HUES48 (cell line): ENCODE measurements at regions not wholly inside any gene's neighbourhood (a gene's known extent, or its start where the extent isn't known, plus 50 kb on each side); places are given as distances from the start of the nearest gene placed in this dataset.

Source experiments
- H3K27ac ChIP-seq: one replicate; pipeline ENCODE4 v1.7.0; 2013; ENCODE audit warnings: low read depth, low read length, inconsistent platforms
- H3K27me3 ChIP-seq: 2 replicates; pipeline ENCODE4 v1.6.1; 2013; ENCODE audit warnings: mild to moderate bottlenecking, low read length; ENCODE audit not compliant: control insufficient read depth, insufficient read depth
- H3K36me3 ChIP-seq: 2 replicates; pipeline ENCODE4 v1.6.1; 2013; ENCODE audit warnings: low read length; ENCODE audit not compliant: control insufficient read depth, insufficient read depth
- H3K4me1 ChIP-seq: 2 replicates; pipeline ENCODE4 v1.6.1; 2013; ENCODE audit warnings: mild to moderate bottlenecking, low read length; ENCODE audit not compliant: control insufficient read depth, insufficient read depth
- H3K4me3 ChIP-seq: 2 replicates; pipeline ENCODE4 v1.5.1; 2013; ENCODE audit warnings: mild to moderate bottlenecking, low read depth, low read length
- H3K9ac ChIP-seq: 2 replicates; pipeline ENCODE4 v1.6.1; 2013; ENCODE audit warnings: mild to moderate bottlenecking, low read depth, low read length, moderate library complexity
- H3K9me3 ChIP-seq: 2 replicates; pipeline ENCODE4 v1.6.1; 2013; ENCODE audit warnings: low read length; ENCODE audit not compliant: control insufficient read depth, insufficient read depth

- Histone ChIP-seq H3K9me3 (no peaks in the 10 kb centered on the region), H3K4me3 (no peak overlapping the region), H3K27me3 (no peaks in the 10 kb centered on the region), H3K9ac (no peak overlapping the region), H3K27ac (peak overlapping the region; percentile 65), H3K4me1 (peaks cover 15% of the 10 kb centered on the region), H3K36me3 (no peaks in the 10 kb centered on the region)
Measured at GRCh38 chr11:128342511-128343134, 244.7 kb downstream of the ETS1 start.

GRCh38 chr11:128341280-128342248 is 245.8 kb downstream of the ETS1 start:
- Histone ChIP-seq H3K9me3 (no peaks in the 10 kb centered on the region), H3K36me3 (no peaks in the 10 kb centered on the region), H3K4me3 (no peak overlapping the region), H3K27ac (peak overlapping the region; percentile 65), H3K9ac (no peak overlapping the region), H3K4me1 (peaks cover 15% of the 10 kb centered on the region), H3K27me3 (no peaks in the 10 kb centered on the region)

GRCh38 chr11:128339792-128340191 is 247.6 kb downstream of the ETS1 start:
- Histone ChIP-seq H3K4me1 (peaks cover 20% of the 10 kb centered on the region), H3K27me3 (no peaks in the 10 kb centered on the region), H3K9me3 (no peaks in the 10 kb centered on the region), H3K4me3 (no peak overlapping the region), H3K27ac (no peak overlapping the region), H3K36me3 (no peaks in the 10 kb centered on the region), H3K9ac (no peak overlapping the region)

- H3K4me1 ChIP-seq, result peaks cover 20% of the 10 kb centered on the region
- no peaks in the 10 kb centered on the region for H3K9me3 ChIP-seq
- H3K27ac ChIP-seq, result no peak overlapping the region
- no peak overlapping the region for H3K4me3 ChIP-seq
- no peaks in the 10 kb centered on the region for H3K27me3 ChIP-seq
- H3K9ac ChIP-seq, result no peak overlapping the region
- H3K36me3 ChIP-seq, result no peaks in the 10 kb centered on the region
Measured at GRCh38 chr11:128338811-128339210, 248.5 kb downstream of the ETS1 start.

GRCh38 chr11:128336203-128336602 is 251.2 kb downstream of the ETS1 start:
- Histone ChIP-seq H3K9me3 (no peaks in the 10 kb centered on the region), H3K27me3 (no peaks in the 10 kb centered on the region), H3K36me3 (no peaks in the 10 kb centered on the region), H3K4me1 (peaks cover 4% of the 10 kb centered on the region; the same call in 1 of the 2 replicates), H3K9ac (no peak overlapping the region), H3K4me3 (no peak overlapping the region), H3K27ac (no peak overlapping the region)

GRCh38 chr11:128335729-128336128 is 251.6 kb downstream of the ETS1 start:
- no peak overlapping the region for H3K27ac ChIP-seq
- H3K4me1 ChIP-seq, result peaks cover 4% of the 10 kb centered on the region; the same call in 1 of the 2 replicates
- H3K27me3 ChIP-seq, result no peaks in the 10 kb centered on the region
- no peak overlapping the region for H3K9ac ChIP-seq
- no peaks in the 10 kb centered on the region for H3K9me3 ChIP-seq
- no peaks in the 10 kb centered on the region for H3K36me3 ChIP-seq
- H3K4me3 ChIP-seq, result no peak overlapping the region

- Histone ChIP-seq H3K9me3 (no peaks in the 10 kb centered on the region), H3K36me3 (no peaks in the 10 kb centered on the region), H3K4me3 (no peak overlapping the region), H3K27ac (no peak overlapping the region), H3K4me1 (peaks cover 4% of the 10 kb centered on the region; the same call in 1 of the 2 replicates), H3K9ac (no peak overlapping the region), H3K27me3 (no peaks in the 10 kb centered on the region)
Measured at GRCh38 chr11:128334311-128335044, 252.9 kb downstream of the ETS1 start.

- Histone ChIP-seq H3K27me3 (no peaks in the 10 kb centered on the region), H3K4me1 (peaks cover 4% of the 10 kb centered on the region; the same call in 1 of the 2 replicates), H3K4me3 (no peak overlapping the region), H3K9me3 (no peaks in the 10 kb centered on the region), H3K27ac (no peak overlapping the region), H3K9ac (no peak overlapping the region), H3K36me3 (no peaks in the 10 kb centered on the region)
Measured at GRCh38 chr11:128331317-128331716, 256.0 kb downstream of the ETS1 start.

GRCh38 chr11:128330203-128330602 is 257.2 kb downstream of the ETS1 start:
- H3K4me3 ChIP-seq, result no peak overlapping the region
- H3K4me1 ChIP-seq, result no peaks in the 10 kb centered on the region
- H3K9ac ChIP-seq, result no peak overlapping the region
- H3K27ac ChIP-seq, result no peak overlapping the region
- no peaks in the 10 kb centered on the region for H3K27me3 ChIP-seq
- H3K36me3 ChIP-seq, result no peaks in the 10 kb centered on the region
- H3K9me3 ChIP-seq, result no peaks in the 10 kb centered on the region

- no peak overlapping the region for H3K27ac ChIP-seq
- no peaks in the 10 kb centered on the region for H3K9me3 ChIP-seq
- no peak overlapping the region for H3K9ac ChIP-seq
- H3K36me3 ChIP-seq, result no peaks in the 10 kb centered on the region
- H3K4me3 ChIP-seq, result no peak overlapping the region
- no peaks in the 10 kb centered on the region for H3K4me1 ChIP-seq
- no peaks in the 10 kb centered on the region for H3K27me3 ChIP-seq
Measured at GRCh38 chr11:128328955-128329551, 258.3 kb downstream of the ETS1 start.
